ENCODE measurements at regions not wholly inside any gene's neighbourhood (a gene's known extent, or its start where the extent isn't known, plus 50 kb on each side); places are given as distances from the start of the nearest gene placed in this dataset.

GRCh38 chr3:56883828-56884227 lies 82.1 kb upstream of the ARHGEF3 start:
- no peak overlapping the region for H3K27ac ChIP-seq (ENCODE audit: low read depth, low read length, severe bottlenecking)
- H3K36me3 ChIP-seq (ENCODE audit: control insufficient read depth, insufficient read depth, low read length) = no peaks in the 10 kb centered on the region
- no peaks in the 10 kb centered on the region for H3K9me3 ChIP-seq (ENCODE audit: control insufficient read depth, low read length)
- H3K4me1 ChIP-seq (ENCODE audit: control insufficient read depth, insufficient read depth, low read length, poor library complexity, severe bottlenecking) = peaks cover 15% of the 10 kb centered on the region
- no peak overlapping the region for H3K4me3 ChIP-seq (ENCODE audit: extremely low read depth, insufficient read depth, low read length, poor library complexity, severe bottlenecking)

- Histone ChIP-seq H3K4me3 (ENCODE audit: extremely low read depth, insufficient read depth, low read length, poor library complexity, severe bottlenecking) (no peak overlapping the region), H3K4me1 (ENCODE audit: control insufficient read depth, insufficient read depth, low read length, poor library complexity, severe bottlenecking) (peaks cover 21% of the 10 kb centered on the region), H3K27ac (ENCODE audit: low read depth, low read length, severe bottlenecking) (no peak overlapping the region), H3K36me3 (ENCODE audit: control insufficient read depth, insufficient read depth, low read length) (no peaks in the 10 kb centered on the region), H3K9me3 (ENCODE audit: control insufficient read depth, low read length) (no peaks in the 10 kb centered on the region)
Measured at GRCh38 chr3:56882896-56883295, 81.1 kb upstream of the ARHGEF3 start.

- H3K36me3 ChIP-seq (ENCODE audit: control insufficient read depth, insufficient read depth, low read length) = no peaks in the 10 kb centered on the region
- 86 to 88% methylated on average over 1 of the region's 2 CpGs for WGBS, 2 experiments (ENCODE audit: insufficient coverage in 2 of 2)
- H3K27ac ChIP-seq (ENCODE audit: low read depth, low read length, severe bottlenecking) = no peak overlapping the region
- H3K4me3 ChIP-seq (ENCODE audit: extremely low read depth, insufficient read depth, low read length, poor library complexity, severe bottlenecking) = no peak overlapping the region
- H3K9me3 ChIP-seq (ENCODE audit: control insufficient read depth, low read length) = no peaks in the 10 kb centered on the region
- peaks cover 24% of the 10 kb centered on the region for H3K4me1 ChIP-seq (ENCODE audit: control insufficient read depth, insufficient read depth, low read length, poor library complexity, severe bottlenecking)
Measured at GRCh38 chr3:56881841-56882240, 80.1 kb upstream of the ARHGEF3 start.

- H3K27ac ChIP-seq (ENCODE audit: low read depth, low read length, severe bottlenecking) = no peak overlapping the region
- no peak overlapping the region for H3K4me3 ChIP-seq (ENCODE audit: extremely low read depth, insufficient read depth, low read length, poor library complexity, severe bottlenecking)
- H3K9me3 ChIP-seq (ENCODE audit: control insufficient read depth, low read length) = no peaks in the 10 kb centered on the region
- peaks cover 20% of the 10 kb centered on the region for H3K4me1 ChIP-seq (ENCODE audit: control insufficient read depth, insufficient read depth, low read length, poor library complexity, severe bottlenecking)
- no peaks in the 10 kb centered on the region for H3K36me3 ChIP-seq (ENCODE audit: control insufficient read depth, insufficient read depth, low read length)
- 100% methylated on average over 2 to 5 of the region's 8 CpGs for WGBS, 2 experiments (ENCODE audit: insufficient coverage in 2 of 2)
Measured at GRCh38 chr3:56880720-56881575, 79.2 kb upstream of the ARHGEF3 start.

- H3K36me3 ChIP-seq (ENCODE audit: control insufficient read depth, insufficient read depth, low read length) = no peaks in the 10 kb centered on the region
- H3K4me3 ChIP-seq (ENCODE audit: extremely low read depth, insufficient read depth, low read length, poor library complexity, severe bottlenecking) = no peak overlapping the region
- H3K9me3 ChIP-seq (ENCODE audit: control insufficient read depth, low read length) = no peaks in the 10 kb centered on the region
- no peak overlapping the region for H3K27ac ChIP-seq (ENCODE audit: low read depth, low read length, severe bottlenecking)
- peaks cover 17% of the 10 kb centered on the region for H3K4me1 ChIP-seq (ENCODE audit: control insufficient read depth, insufficient read depth, low read length, poor library complexity, severe bottlenecking)
- WGBS, 2 experiments (ENCODE audit: insufficient coverage in 2 of 2) = 100% methylated on average over 1 of the region's 3 CpGs; no CpG with 5 or more reads in 1 of the 2 experiments
Measured at GRCh38 chr3:56879436-56880215, 77.9 kb upstream of the ARHGEF3 start.

GRCh38 chr3:56878074-56878473 lies 76.3 kb upstream of the ARHGEF3 start:
- Histone ChIP-seq H3K4me1 (ENCODE audit: control insufficient read depth, insufficient read depth, low read length, poor library complexity, severe bottlenecking) (peaks cover 20% of the 10 kb centered on the region), H3K4me3 (ENCODE audit: extremely low read depth, insufficient read depth, low read length, poor library complexity, severe bottlenecking) (no peak overlapping the region), H3K9me3 (ENCODE audit: control insufficient read depth, low read length) (no peaks in the 10 kb centered on the region), H3K27ac (ENCODE audit: low read depth, low read length, severe bottlenecking) (peak overlapping the region; percentile 65), H3K36me3 (ENCODE audit: control insufficient read depth, insufficient read depth, low read length) (no peaks in the 10 kb centered on the region)
- 80% methylated on average over 2 of the region's 8 CpGs; no CpG with 5 or more reads in 1 of the 2 experiments for WGBS, 2 experiments (ENCODE audit: insufficient coverage in 2 of 2)

- Histone ChIP-seq H3K36me3 (ENCODE audit: control insufficient read depth, insufficient read depth, low read length) (no peaks in the 10 kb centered on the region), H3K4me1 (ENCODE audit: control insufficient read depth, insufficient read depth, low read length, poor library complexity, severe bottlenecking) (peaks cover 20% of the 10 kb centered on the region), H3K4me3 (ENCODE audit: extremely low read depth, insufficient read depth, low read length, poor library complexity, severe bottlenecking) (no peak overlapping the region), H3K9me3 (ENCODE audit: control insufficient read depth, low read length) (no peaks in the 10 kb centered on the region), H3K27ac (ENCODE audit: low read depth, low read length, severe bottlenecking) (no peak overlapping the region)
- WGBS, 2 experiments (ENCODE audit: insufficient coverage in 2 of 2) = no CpG with 5 or more reads among the region's 3 CpGs
Measured at GRCh38 chr3:56876916-56877315, 75.2 kb upstream of the ARHGEF3 start.

- Histone ChIP-seq H3K9me3 (ENCODE audit: control insufficient read depth, low read length) (no peaks in the 10 kb centered on the region), H3K27ac (ENCODE audit: low read depth, low read length, severe bottlenecking) (peak overlapping the region; percentile 26), H3K4me1 (ENCODE audit: control insufficient read depth, insufficient read depth, low read length, poor library complexity, severe bottlenecking) (peaks cover 17% of the 10 kb centered on the region), H3K4me3 (ENCODE audit: extremely low read depth, insufficient read depth, low read length, poor library complexity, severe bottlenecking) (no peak overlapping the region), H3K36me3 (ENCODE audit: control insufficient read depth, insufficient read depth, low read length) (no peaks in the 10 kb centered on the region)
- WGBS, 2 experiments (ENCODE audit: insufficient coverage in 2 of 2) = 88 to 93% methylated on average over 2 to 4 of the region's 4 CpGs
Measured at GRCh38 chr3:56874269-56874668, 72.5 kb upstream of the ARHGEF3 start.

- no peaks in the 10 kb centered on the region for H3K9me3 ChIP-seq (ENCODE audit: control insufficient read depth, low read length)
- no peaks in the 10 kb centered on the region for H3K36me3 ChIP-seq (ENCODE audit: control insufficient read depth, insufficient read depth, low read length)
- no peak overlapping the region for H3K27ac ChIP-seq (ENCODE audit: low read depth, low read length, severe bottlenecking)
- no CpG with 5 or more reads among the region's 1 CpG for WGBS, 2 experiments (ENCODE audit: insufficient coverage in 2 of 2)
- peaks cover 9% of the 10 kb centered on the region for H3K4me1 ChIP-seq (ENCODE audit: control insufficient read depth, insufficient read depth, low read length, poor library complexity, severe bottlenecking)
- H3K4me3 ChIP-seq (ENCODE audit: extremely low read depth, insufficient read depth, low read length, poor library complexity, severe bottlenecking) = no peak overlapping the region
Measured at GRCh38 chr3:56870436-56870835, 68.7 kb upstream of the ARHGEF3 start.

GRCh38 chr3:56869157-56869889 lies 67.6 kb upstream of the ARHGEF3 start:
- Histone ChIP-seq H3K4me3 (ENCODE audit: extremely low read depth, insufficient read depth, low read length, poor library complexity, severe bottlenecking) (no peak overlapping the region), H3K36me3 (ENCODE audit: control insufficient read depth, insufficient read depth, low read length) (no peaks in the 10 kb centered on the region), H3K9me3 (ENCODE audit: control insufficient read depth, low read length) (no peaks in the 10 kb centered on the region), H3K4me1 (ENCODE audit: control insufficient read depth, insufficient read depth, low read length, poor library complexity, severe bottlenecking) (peaks cover 9% of the 10 kb centered on the region), H3K27ac (ENCODE audit: low read depth, low read length, severe bottlenecking) (no peak overlapping the region)
- WGBS, 2 experiments (ENCODE audit: insufficient coverage in 2 of 2) = 87% methylated on average over 3 of the region's 6 CpGs; no CpG with 5 or more reads in 1 of the 2 experiments

Data from mesodermal cell (in vitro differentiated cells).